ENCODE measurements at regions not wholly inside any gene's neighbourhood (a gene's known extent, or its start where the extent isn't known, plus 50 kb on each side); places are given as distances from the start of the nearest gene placed in this dataset.

DNA sequence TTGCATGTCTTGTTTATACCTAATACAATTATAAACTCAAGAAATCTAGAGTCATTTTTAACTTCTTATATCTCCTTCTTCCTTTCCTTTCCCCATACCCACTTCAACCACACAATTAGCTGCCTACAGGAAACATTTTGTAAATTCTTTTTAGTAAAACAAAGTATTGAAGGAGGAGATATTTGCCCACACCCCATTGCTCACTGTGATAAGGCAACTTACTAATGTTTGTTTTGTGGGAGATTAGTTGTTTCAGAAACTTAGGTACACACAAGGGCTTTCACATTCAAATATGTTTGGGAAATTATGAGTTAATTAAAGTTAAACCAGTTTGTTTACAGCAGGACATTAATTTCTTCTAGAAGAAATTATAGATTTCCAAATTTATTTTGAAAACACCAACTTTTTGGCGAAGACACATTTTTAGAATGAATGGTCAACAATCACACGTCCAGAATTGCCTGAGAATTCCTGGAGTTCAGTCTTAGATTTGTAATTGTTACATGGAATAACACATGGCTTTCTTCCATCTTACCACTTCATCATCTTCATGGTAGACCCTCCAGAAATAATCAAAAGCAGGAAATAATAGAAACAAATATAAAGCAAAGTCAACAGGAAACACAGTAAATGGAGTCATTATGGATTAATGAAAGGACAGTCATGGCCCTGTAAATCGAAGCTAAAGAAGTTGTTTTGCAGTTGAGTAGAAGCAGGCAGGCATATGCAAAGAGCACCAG lies 62.5 kb upstream of the RAB27B start:
- ATAC-seq (replicated peaks): no peak
- Mint-ChIP-seq H3K36me3 (ENCODE audit: insufficient read depth) (no peaks in the 10 kb centered on the region), H3K4me3 (no peak overlapping the region), H3K9me3 (no peaks in the 10 kb centered on the region), H3K4me1 (ENCODE audit: low read depth in 2 of 2) (no peaks in the 10 kb centered on the region), H3K27ac (no peak overlapping the region), H3K27me3 (peaks cover 11 to 13% of the 10 kb centered on the region in 2 donors)
- DNase-seq: no peak

DNA sequence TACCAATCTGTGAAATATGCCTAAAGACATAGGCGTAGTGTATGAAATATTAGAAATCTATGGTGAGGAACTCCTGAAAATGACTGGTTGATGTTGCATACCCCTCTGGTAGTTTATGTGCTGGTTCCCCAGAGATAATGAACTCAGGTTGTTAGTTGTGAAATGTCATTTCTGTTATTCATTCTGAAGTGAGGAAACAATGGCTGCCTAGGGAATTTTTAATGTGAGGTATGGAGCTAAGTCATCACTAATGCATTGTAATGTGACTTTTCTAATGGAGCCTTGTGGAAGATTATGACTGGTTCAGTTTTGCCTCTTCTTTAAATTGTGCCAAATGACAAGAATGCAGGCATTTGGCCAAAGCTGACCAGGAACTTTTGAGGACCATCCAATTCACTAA lies 61.6 kb upstream of the RAB27B start:
- no peaks in the 10 kb centered on the region for H3K36me3 Mint-ChIP-seq (ENCODE audit: insufficient read depth)
- H3K4me1 Mint-ChIP-seq (ENCODE audit: low read depth in 2 of 2): no peaks in the 10 kb centered on the region
- ATAC-seq (replicated peaks) (no peak), DNase-seq (no peak)
- H3K27me3 Mint-ChIP-seq: peaks cover 11 to 13% of the 10 kb centered on the region in 2 donors
- no peak overlapping the region for H3K27ac Mint-ChIP-seq
- no peak overlapping the region for H3K4me3 Mint-ChIP-seq
- H3K9me3 Mint-ChIP-seq: no peaks in the 10 kb centered on the region

DNA sequence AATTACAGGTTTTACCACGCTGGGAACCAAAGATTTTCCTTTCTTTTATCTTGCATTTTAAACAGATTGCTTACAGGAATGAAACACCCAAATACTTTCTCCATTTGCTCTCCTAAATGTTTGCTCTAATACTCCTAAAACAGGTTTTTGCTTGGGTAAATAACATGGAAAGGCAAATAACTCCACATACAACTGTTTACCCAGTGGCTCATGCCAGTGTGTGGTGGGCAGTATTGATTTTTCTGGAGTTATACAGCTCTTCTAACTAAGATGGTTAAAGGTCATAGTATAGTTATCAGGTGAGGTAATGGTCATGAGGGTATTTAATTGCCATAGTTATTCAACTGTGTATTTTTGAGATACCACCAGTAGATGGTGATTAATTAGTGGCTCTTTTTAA lies 61.2 kb upstream of the RAB27B start:
- DNase-seq (no peak), ATAC-seq (replicated peaks) (no peak)
- H3K36me3 Mint-ChIP-seq (ENCODE audit: insufficient read depth): no peaks in the 10 kb centered on the region
- no peaks in the 10 kb centered on the region for H3K9me3 Mint-ChIP-seq
- H3K4me1 Mint-ChIP-seq (ENCODE audit: low read depth in 2 of 2): no peaks in the 10 kb centered on the region
- H3K4me3 Mint-ChIP-seq: no peak overlapping the region
- H3K27ac Mint-ChIP-seq: no peak overlapping the region
- H3K27me3 Mint-ChIP-seq: peaks cover 11 to 13% of the 10 kb centered on the region in 2 donors

DNA sequence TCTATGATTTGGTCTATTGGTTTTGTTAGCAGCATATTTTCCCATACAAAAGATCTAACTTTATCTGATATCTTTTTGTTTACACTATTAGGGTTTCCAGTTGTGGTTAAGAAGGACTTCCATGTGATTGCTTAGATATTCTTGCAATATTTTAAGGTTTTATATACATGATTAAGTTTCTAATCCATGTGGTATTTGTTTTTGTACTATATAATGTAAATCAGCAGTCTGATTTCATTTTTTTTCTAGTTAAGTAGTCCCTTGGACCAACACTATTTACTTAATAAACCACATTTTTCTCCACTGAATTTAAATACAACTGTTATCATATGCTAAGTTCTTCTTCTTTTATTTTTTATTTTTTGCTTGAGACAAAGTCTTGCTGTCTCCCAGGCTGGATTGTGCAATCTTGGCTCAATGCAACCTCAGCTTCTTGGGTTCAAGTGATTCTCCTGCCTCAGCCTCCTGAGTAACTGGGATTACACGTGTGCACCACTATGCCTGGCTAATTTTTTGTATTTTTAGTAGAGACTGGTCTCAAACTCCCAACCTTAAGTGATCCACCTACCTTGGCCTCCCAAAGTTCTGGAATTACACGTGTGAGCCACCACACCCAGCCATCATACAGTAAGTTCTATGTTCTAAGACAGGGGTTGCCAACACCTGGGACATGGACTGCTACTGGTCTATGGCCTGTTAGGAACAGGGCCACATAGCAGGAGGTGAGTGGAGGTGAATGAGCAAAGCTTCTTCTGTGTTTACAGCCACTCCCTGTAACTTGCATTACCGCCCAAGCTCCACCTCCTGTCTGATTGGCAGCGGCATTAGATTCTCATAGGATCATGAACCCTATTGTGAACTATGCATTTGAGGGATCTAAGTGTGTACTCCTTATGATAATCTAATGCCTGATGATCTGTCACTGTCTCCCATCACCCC lies 58.5 kb upstream of the RAB27B start:
- DNase-seq: no peak
- H3K4me3 Mint-ChIP-seq: no peak overlapping the region
- no peak overlapping the region for H3K27ac Mint-ChIP-seq
- H3K4me1 Mint-ChIP-seq (ENCODE audit: low read depth in 2 of 2): no peaks in the 10 kb centered on the region
- ATAC-seq (replicated peaks): no peak
- H3K36me3 Mint-ChIP-seq (ENCODE audit: insufficient read depth): no peaks in the 10 kb centered on the region
- H3K27me3 Mint-ChIP-seq: peaks cover 2 to 13% of the 10 kb centered on the region in 2 donors
- H3K9me3 Mint-ChIP-seq: no peaks in the 10 kb centered on the region

DNA sequence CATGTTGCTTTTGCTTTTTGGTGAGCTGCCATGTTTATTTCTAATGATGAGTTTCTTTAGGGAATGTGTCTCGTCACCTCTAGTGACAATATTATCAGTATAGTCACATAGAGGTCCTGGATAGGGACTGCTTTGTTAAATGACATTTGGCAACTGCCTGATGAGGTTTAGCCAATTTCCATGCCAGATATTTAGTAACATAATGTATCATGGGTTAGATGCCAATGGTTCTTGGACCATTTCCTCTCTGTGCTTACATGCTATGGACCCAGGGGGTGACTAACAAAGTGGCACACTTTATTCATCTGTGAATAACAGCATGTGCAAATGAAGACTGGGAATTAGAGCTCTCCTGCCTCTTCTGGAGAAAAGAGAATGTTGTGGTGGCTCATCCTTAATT lies 56.2 kb upstream of the RAB27B start:
- ATAC-seq (replicated peaks) (no peak), DNase-seq (no peak)
- no peak overlapping the region for H3K4me3 Mint-ChIP-seq
- H3K36me3 Mint-ChIP-seq (ENCODE audit: insufficient read depth): no peaks in the 10 kb centered on the region
- no peaks in the 10 kb centered on the region for H3K27me3 Mint-ChIP-seq
- H3K9me3 Mint-ChIP-seq: no peaks in the 10 kb centered on the region
- H3K4me1 Mint-ChIP-seq (ENCODE audit: low read depth in 2 of 2): no peaks in the 10 kb centered on the region
- no peak overlapping the region for H3K27ac Mint-ChIP-seq

DNA sequence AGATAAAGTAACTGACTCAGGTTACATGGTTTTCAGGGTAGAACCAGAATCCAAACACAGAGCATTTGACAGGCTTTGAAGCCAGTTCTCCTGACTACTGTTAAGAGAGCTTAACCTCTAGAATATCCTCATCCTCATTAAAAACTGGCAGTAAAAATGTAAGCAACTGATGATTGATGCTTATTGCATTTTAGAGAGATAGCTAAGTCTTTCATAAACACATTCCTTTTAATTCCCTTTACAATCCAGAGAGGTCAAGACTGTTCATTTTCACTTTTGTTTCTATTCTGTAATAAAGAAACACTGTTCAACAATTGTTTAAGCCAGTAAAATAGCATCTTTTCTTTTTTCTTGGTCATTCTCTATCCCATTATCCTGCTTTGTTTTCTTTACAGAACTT lies 53.9 kb upstream of the RAB27B start:
- DNase-seq: no peak
- no peaks in the 10 kb centered on the region for H3K36me3 Mint-ChIP-seq (ENCODE audit: insufficient read depth)
- H3K9me3 Mint-ChIP-seq: no peaks in the 10 kb centered on the region
- no peaks in the 10 kb centered on the region for H3K27me3 Mint-ChIP-seq
- H3K4me1 Mint-ChIP-seq (ENCODE audit: low read depth in 2 of 2): no peaks in the 10 kb centered on the region
- ATAC-seq (replicated peaks): no peak
- no peak overlapping the region for H3K4me3 Mint-ChIP-seq
- no peak overlapping the region for H3K27ac Mint-ChIP-seq

DNA sequence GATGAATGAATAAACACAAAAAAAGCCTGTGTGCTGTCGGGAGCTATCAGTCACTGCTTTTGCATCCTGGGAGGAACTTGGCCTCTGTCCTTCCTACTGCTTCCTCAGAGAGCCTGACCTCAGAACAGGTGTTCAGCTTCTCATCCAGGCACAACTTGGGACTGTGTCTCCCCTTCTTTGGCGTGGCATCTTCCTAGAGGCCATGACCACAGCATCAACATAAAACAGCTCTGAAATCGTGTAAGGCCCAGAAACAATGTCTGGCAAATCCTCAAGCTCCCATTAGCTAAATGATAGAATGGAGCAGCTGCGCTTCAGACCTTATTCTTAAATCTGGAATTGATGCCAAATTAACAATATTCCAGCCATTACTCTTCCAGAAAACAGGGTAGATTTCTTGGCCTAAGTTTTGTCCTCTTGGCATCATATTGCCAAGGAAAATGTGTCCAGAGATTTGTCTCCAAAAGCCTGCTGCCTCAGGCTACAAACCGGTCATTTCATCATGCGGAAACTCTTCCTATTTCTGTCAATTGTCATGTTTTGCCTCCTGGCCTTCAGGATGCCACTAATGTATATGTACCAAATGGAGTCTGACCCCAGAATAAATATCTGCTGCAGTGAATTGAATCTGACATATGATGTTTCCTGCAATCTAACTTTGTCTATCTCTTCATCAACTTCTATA lies 53.2 kb upstream of the RAB27B start:
- H3K4me1 Mint-ChIP-seq (ENCODE audit: low read depth in 2 of 2): no peaks in the 10 kb centered on the region
- no peak overlapping the region for H3K27ac Mint-ChIP-seq
- H3K27me3 Mint-ChIP-seq: peaks cover 0 to 4% of the 10 kb centered on the region in 2 donors
- H3K9me3 Mint-ChIP-seq: no peaks in the 10 kb centered on the region
- DNase-seq: no peak
- no peak overlapping the region for H3K4me3 Mint-ChIP-seq
- ATAC-seq (replicated peaks): no peak
- no peaks in the 10 kb centered on the region for H3K36me3 Mint-ChIP-seq (ENCODE audit: insufficient read depth)

DNA sequence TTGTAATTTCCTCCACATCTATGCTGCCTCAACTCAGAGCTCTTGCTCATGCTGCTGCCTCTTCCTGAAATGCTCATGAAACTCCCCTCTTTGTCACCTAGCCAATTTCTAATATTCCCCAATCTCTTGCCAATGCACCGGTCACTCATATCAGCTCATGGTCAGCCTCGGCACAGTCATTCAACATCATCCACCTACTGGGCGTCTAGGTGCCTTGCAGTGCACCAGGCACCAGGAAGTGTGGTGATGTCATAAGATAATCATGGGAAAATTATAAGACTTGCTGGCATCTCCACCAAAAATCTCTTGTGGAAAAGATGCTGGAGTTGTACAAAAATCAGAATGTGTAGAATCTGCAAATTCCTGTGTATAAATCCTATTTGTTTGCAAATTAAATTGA lies 52.6 kb upstream of the RAB27B start:
- H3K4me1 Mint-ChIP-seq (ENCODE audit: low read depth in 2 of 2): no peaks in the 10 kb centered on the region
- H3K27ac Mint-ChIP-seq: no peak overlapping the region
- ATAC-seq (replicated peaks) (no peak), DNase-seq (no peak)
- H3K36me3 Mint-ChIP-seq (ENCODE audit: insufficient read depth): no peaks in the 10 kb centered on the region
- H3K27me3 Mint-ChIP-seq: peaks cover 0 to 4% of the 10 kb centered on the region in 2 donors
- peaks cover 0 to 2% of the 10 kb centered on the region in 2 donors for H3K9me3 Mint-ChIP-seq
- no peak overlapping the region for H3K4me3 Mint-ChIP-seq

DNA sequence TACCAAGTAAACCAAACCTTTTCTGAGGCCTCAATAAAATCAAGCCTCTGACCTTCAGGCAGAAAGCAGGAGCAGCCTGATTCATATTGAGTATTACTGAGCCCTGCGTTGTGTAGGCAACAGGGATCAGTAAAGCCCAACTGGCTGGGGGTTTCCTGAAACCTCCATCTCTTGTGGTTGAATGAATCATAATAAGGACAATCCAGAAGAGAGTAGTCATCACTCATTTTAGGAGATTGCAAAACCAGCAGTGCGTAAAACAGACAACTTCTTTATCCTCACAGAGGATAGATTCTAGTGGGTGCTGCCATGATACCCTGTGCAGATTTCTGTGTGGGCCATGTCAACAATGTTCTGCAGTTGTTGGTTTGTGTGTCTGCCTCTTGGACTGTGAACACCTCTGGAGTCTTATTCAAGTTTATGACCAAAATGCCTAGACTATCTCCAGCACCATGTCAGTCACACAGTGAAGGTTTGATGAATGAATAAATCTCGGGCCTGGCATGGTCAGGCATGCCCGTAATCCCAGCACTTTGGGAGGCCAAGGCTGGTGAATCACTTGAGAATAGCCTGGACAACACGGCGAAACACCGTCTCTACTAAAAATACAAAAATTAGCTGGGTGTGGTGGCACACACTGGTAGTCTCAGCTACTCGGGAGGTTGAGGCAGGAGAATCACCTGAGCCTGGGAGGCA lies 51.8 kb upstream of the RAB27B start:
- peaks cover 0 to 4% of the 10 kb centered on the region in 2 donors for H3K27me3 Mint-ChIP-seq
- no peaks in the 10 kb centered on the region for H3K36me3 Mint-ChIP-seq (ENCODE audit: insufficient read depth)
- ATAC-seq (replicated peaks) (no peak), DNase-seq (no peak)
- no peaks in the 10 kb centered on the region for H3K4me1 Mint-ChIP-seq (ENCODE audit: low read depth in 2 of 2)
- H3K4me3 Mint-ChIP-seq: no peak overlapping the region
- H3K27ac Mint-ChIP-seq: no peak overlapping the region
- peaks cover 0 to 2% of the 10 kb centered on the region in 2 donors for H3K9me3 Mint-ChIP-seq

DNA sequence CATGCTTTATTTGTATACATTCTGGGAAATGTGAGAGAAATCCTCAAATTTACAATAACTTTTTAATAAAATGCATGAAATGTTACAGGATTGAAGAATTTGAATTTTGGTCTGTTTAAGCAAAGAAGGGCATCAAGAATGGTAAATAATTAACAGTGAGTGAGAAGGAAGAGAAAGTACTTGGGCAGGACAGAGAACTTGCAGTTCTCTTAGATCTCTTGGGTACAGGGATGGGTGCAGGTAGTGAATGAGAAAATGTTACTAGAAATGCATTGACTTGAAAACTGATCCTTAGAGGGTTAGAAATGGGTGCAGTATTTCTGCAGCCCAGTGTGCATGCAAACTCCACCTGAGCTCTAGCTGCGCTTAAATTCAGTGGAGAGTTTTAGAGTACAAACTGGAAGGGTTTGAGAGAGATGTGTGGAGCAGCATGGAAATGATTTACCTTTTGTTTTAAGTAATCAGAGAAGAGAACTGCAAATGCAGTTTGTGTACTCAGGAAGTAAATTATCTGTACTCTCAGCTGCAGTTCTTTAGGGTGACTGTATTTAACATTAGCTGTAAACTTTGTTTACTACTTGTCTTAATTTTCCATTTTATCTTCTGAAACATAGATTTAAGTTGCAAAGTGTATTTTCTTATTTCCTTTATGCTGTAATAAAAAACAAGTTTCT lies 51.0 kb upstream of the RAB27B start:
- H3K4me1 Mint-ChIP-seq (ENCODE audit: low read depth in 2 of 2): no peaks in the 10 kb centered on the region
- H3K36me3 Mint-ChIP-seq (ENCODE audit: insufficient read depth): no peaks in the 10 kb centered on the region
- H3K27ac Mint-ChIP-seq: no peak overlapping the region
- DNase-seq (no peak), ATAC-seq (replicated peaks) (no peak)
- peaks cover 0 to 2% of the 10 kb centered on the region in 2 donors for H3K9me3 Mint-ChIP-seq
- no peak overlapping the region for H3K4me3 Mint-ChIP-seq
- peaks cover 0 to 4% of the 10 kb centered on the region in 2 donors for H3K27me3 Mint-ChIP-seq

DNA sequence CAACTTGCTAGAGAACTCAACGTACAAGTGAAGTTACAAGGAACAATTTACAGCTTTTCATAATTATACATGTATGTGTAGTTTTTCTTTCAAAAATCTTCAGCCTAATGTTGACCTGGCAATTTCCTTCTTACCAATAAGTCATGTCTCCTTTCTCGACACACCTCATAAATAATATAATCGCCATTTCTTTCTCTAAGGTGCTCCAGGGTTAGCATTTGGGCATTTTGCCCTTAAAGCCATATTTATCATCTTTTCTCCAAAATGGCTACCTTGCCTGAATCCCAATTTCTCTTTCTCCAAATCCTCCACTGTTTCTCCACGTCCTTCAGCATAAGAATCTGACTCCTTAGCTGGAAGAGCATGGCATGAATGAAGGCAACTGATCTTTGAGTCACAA lies 50.3 kb upstream of the RAB27B start:
- no peak overlapping the region for H3K4me3 Mint-ChIP-seq
- no peak overlapping the region for H3K27ac Mint-ChIP-seq
- H3K9me3 Mint-ChIP-seq: peaks cover 0 to 2% of the 10 kb centered on the region in 2 donors
- no peaks in the 10 kb centered on the region for H3K4me1 Mint-ChIP-seq (ENCODE audit: low read depth in 2 of 2)
- DNase-seq (no peak), ATAC-seq (replicated peaks) (no peak)
- no peaks in the 10 kb centered on the region for H3K36me3 Mint-ChIP-seq (ENCODE audit: insufficient read depth)
- peaks cover 0 to 4% of the 10 kb centered on the region in 2 donors for H3K27me3 Mint-ChIP-seq

Measured in effector memory CD8-positive, alpha-beta T cell (primary cell).